SK-MEL-5 (cell line): ENCODE measurements at regions not wholly inside any gene's neighbourhood (a gene's known extent, or its start where the extent isn't known, plus 50 kb on each side); places are given as distances from the start of the nearest gene placed in this dataset.
"Not testable (repeated sequence)": the region's sequence is repeated elsewhere in the genome, so short reads cannot be mapped to it uniquely, and the experiment has no call there.

Experiments
- DNase-seq: peaks from one replicate; pipeline ENCODE4 v3.0.0-alpha.2; 2016; ENCODE audit warnings: low read depth, low spot score
- in situ Hi-C: cut with HindIII; loops from 2 replicates; pipeline ENCODE4 v1.10.0; 2016; ENCODE audit warnings: low sequenced_read_pairs, high pct_unique_total_duplicates, low pct_unique_long_range_greater_than_20kb

DNA sequence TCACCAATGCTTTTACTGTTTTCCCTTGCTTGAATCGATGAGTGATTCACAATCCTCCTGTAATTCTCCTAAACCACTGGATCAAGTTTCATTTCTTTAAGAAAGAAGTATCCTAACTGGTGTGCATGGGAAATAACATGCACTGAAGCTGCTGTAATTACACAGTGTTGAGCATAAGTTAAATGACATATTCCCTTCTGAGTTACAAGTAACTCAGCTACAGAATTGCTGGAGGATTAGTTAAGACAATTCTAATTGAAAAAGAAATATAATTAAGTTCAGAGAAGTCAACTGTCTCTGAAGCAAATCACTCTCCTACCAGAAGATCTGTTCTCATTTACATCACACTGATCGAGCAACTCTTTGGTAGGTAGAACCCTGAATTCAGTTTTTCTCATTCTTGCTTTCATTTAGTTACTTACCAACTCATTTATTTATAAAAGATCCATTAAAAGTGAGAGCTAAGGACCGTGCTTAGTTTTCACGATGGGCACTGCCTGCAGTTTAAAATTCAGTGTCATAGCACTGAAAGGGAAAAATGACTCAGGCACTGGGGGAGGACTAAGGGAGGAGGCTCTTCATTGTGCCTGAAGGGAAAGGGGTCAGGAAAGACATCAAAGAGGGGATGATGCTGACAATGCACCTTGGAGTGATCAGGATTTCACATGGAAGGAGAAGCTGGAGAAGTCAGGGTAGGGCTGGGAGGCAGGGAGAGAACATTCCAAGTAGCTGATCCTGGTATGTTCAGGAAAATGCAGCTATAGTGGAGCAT lies 327.2 kb downstream of the EMP1 start:
- DNase-seq = no peak
- in situ Hi-C loops = no loop called here

DNA sequence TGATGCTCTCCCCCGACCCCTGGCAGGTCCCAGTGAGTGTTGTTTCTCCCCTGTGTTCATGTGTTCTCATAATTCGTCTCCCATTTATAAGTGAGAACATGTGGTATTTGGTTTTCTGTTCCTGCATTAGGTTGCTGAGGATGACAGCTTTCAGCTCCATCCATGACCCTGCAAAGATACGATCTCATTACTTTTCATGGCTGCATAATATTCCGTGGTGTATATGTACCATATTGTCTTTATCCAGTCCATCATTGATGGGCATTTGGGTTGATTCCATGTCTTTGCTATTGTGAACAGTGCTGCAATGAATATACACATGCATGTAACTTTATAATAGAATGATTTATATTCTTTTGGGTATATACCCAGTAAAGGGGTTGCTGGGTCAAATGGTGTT lies 321.5 kb downstream of the EMP1 start:
- DNase-seq, in situ Hi-C loops: not testable (repeated sequence)

DNA sequence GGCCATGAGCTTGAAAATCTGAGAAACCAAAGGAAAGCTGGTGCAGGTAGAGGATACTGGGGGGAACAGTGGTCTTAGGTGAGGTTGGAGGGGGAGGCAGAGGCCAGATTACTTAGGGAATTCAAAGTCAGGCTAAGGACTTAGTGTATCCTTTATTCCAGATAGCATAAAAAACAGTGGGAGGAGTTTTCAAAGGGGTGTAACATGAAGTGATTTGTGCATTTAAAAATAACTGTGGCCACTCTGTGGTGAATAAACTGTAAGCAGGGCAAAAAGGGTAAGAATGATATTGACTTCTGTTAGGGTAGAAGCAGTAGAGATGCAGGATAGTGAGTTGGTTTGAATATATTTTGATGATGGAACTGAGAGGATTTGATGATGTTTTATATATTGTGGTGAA lies 313.2 kb downstream of the EMP1 start:
- in situ Hi-C loops = no loop called here
- DNase-seq = no peak

- in situ Hi-C loops = no loop called here
- no peak for DNase-seq
These were observed 309.1 kb downstream of the EMP1 start for GRCh38 chr12:13505636-13506035.

GRCh38 chr12:13505224-13505623 lies 308.7 kb downstream of the EMP1 start:
- in situ Hi-C loops = no loop called here
- no peak for DNase-seq

DNA sequence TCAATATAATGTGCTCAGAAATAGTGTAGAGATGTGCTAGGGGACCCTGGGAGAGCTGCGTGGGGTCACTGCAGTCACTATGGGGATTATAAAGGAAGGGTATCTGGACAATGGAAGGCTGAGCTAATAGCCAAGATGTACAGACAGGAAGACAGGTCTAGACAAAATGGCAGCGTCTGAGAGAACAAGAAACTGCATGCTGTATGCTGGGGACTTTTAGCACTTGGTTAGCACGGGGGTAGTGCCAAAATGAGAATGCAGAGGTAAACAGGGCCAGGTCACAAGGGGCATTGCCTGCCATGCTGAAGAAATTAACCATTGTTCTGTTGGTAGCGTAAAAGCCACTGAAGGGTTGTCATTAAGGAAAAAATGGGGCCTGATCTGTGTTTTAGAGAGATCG lies 308.2 kb downstream of the EMP1 start:
- DNase-seq = no peak
- in situ Hi-C loops = no loop called here

DNA sequence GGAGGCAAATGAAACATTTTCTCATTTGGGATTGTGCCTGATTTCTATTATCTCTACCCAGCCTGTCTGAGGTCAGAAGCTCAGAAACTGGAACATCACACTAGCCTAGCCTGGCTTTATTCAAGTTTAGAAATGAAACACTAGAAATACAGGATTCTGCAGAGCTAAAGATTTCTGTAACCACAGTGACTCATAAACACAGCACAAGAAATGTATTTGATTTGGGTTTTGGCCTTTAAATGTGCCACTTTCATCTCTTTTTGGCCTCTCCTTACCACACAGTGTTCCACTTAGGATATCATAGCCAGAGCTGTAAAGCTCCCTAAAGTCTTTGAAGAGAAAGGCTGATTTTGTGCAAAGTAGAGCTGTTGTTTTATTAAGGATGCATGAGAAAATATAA lies 307.5 kb downstream of the EMP1 start:
- DNase-seq = no peak
- in situ Hi-C loops = no loop called here

- DNase-seq = no peak
- in situ Hi-C loops = no loop called here
These were observed 306.7 kb downstream of the EMP1 start for GRCh38 chr12:13503094-13503835.

GRCh38 chr12:13499008-13499407 lies 302.5 kb downstream of the EMP1 start:
- no peak for DNase-seq
- in situ Hi-C loops = no loop called here

- DNase-seq = no peak
- in situ Hi-C loops = no loop called here
These were observed 299.6 kb downstream of the EMP1 start for GRCh38 chr12:13496111-13496510.

DNA sequence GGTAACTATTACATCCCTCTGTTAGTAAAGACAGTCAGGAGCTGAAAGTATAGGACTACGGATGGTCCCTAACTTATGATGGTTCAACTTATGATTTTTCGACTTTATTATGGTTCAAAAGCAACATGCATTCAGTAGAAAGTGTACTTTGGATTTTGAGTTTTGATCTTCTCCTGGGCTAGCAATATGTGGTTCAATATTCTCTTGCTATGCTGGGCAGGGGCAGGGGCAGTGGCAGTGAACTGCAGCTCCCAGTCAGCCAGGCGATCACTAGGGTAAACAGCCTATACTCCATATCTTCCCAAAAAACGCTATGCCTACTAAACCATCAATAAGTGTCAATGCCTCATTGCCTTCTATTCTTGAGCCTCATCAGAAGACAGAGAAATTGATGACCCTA lies 292.7 kb downstream of the EMP1 start:
- in situ Hi-C loops = no loop called here
- no peak for DNase-seq

DNA sequence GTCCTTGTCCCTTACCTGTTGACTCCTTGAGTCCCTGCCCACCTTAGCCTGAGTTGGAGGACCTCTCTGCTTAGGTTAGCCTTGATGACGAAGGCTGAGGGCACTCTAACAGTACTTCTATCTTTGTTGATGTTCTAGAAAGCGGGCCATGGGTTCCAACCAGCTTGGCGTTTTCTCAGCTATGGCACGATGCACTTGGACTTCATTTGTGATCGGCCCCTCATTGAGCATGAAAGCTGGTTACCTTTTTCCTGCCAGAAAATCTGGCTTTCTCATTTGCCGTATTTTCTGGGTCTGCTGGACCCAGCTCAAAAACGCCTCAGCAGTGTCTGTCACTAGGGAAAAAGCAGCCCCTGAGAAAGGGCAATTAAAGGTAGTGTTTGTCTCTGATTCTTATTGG lies 290.8 kb downstream of the EMP1 start:
- in situ Hi-C loops = no loop called here
- DNase-seq = no peak

DNA sequence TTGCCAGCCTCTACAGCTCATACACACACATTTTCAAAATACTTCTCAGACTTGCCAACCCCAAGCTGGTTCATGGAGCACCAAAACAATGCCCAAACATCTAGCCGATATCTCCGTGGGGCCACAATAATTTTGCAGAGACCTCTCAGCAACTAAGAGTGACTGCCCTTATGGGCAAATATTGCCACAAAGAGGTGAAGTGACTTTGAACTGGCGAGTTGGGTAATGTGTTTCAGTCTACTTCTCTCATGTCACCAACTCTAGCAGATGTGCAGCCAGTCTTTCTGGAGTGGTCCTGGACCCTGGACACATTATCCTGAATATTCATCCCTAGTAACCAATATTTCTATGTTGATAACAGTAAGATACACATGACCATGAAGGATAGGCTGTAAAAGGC lies 290.3 kb downstream of the EMP1 start:
- in situ Hi-C loops = no loop called here
- no peak for DNase-seq

DNA sequence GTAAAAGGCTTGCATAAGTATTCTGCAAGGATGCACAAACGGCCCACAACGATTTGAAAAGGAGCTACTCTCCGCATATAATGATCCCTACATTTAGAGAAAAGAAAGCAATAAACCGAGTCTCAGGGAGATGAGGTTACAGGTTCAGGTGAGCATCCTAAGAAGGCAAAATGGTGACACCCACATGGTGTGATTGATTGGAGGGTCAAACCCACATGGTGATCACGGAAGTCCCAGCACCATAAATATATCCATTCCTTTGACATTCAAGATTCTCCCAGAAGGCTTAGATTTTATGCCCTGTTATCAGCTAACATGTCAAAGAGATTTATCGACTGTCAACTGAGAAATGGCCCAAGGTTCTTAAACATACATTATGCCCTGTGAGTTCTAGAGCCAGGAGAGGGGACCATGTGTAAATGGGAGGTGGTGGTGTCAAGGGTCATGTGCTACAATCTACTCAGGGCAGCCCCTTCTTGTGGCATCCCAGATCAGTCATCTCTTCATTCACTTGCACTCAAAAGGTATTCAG lies 282.2 kb downstream of the EMP1 start:
- DNase-seq = no peak
- in situ Hi-C loops = no loop called here

- DNase-seq = no peak
- in situ Hi-C loops = loop anchor here (25.0 kb wide), 1 partner anchor 187 kb away; no protein-coding TSS in a partner anchor
These were observed 277.9 kb downstream of the EMP1 start for GRCh38 chr12:13474381-13474780.

GRCh38 chr12:13472690-13473089 lies 276.2 kb downstream of the EMP1 start:
- DNase-seq = no peak
- in situ Hi-C loops = loop anchor here (25.0 kb wide), 1 partner anchor 185 kb away; no protein-coding TSS in a partner anchor

DNA sequence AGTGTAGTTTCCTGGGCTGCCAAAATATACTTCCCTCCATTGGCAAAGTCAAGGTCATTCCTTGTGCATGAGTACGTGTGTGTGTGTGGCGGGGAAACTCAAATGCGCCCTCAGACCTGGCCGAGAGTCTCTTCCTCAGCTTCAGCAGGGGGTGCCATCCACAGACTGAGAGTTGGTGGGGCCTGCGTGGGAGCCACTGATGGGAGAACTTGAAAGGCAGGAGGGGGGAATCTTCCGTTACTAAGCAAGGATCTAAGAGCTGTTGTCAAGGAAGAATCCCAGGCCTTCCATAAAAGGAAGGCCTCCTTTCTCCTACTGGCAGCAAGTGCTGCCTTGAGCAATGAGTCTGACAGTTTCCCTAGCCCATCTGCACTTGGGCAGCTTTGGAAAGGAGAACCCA lies 274.9 kb downstream of the EMP1 start:
- DNase-seq = no peak

DNA sequence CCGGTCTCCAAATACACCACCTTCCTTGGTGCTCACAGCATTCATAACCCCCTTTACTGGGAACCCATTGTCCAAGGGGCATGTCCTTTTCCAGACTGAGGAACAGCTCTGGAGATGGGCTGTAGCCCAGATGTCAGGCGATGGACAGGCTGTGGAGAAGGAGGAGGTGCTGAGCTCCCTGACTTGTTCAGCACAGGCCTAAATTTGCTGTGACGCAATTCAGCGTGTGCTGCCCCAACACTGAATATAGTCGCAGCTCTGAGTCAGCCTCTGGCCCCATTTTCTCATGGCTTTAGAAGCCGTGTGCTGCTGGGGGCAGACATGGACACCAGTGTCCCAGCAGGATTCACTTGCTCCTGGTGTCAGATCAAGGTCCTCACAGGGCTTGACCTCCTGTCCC lies 269.1 kb downstream of the EMP1 start:
- DNase-seq = no peak
- in situ Hi-C loops = loop anchor here (25.0 kb wide), 1 partner anchor 178 kb away; no protein-coding TSS in a partner anchor

More for the DNA sequence above, 274.9 kb downstream of the EMP1 start:
- in situ Hi-C loops = loop anchor here (25.0 kb wide), 1 partner anchor 184 kb away; no protein-coding TSS in a partner anchor

DNA sequence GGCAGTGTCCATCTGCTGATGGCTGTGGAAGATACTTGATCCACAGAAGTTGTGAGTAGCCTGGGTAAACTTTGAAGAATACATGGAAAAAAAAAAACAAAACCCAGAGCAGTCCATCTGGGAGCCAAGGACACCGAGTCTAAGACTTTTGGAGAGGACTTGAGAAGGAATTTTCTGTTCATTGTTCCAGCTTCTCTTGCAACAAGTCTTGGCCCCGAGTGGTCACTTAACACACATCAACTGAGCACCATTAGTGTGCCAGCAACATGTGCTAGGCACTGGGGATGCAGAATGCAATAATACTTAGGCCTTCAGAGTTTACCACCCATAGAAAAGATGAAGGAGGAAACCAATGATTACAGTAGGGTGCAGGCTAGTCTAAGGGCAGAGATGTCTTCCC lies 266.7 kb downstream of the EMP1 start:
- in situ Hi-C loops = loop anchor here (25.0 kb wide), 1 partner anchor 176 kb away; no protein-coding TSS in a partner anchor
- DNase-seq = no peak
